ENCODE measurements at regions not wholly inside any gene's neighbourhood (a gene's known extent, or its start where the extent isn't known, plus 50 kb on each side); places are given as distances from the start of the nearest gene placed in this dataset.

- DNase-seq, result peak in 1 of 5 donors; percentile 43
- intact Hi-C loops (cut with DNase I), result no loop called here
These were observed 348.7 kb downstream of the NPHP4 start for GRCh38 chr1:5643360-5644107.

GRCh38 chr1:5640845-5641244 lies 351.4 kb downstream of the NPHP4 start:
- no peak for FAIRE-seq
- Histone ChIP-seq H3K9ac (ENCODE audit: low read length in 3 of 3) (no peak overlapping the region), H3K27me3 (ENCODE audit: control insufficient read depth, insufficient read depth, low read length) (no peaks in the 10 kb centered on the region), H3K27ac (ENCODE audit: low read depth in 2 of 2, low read length in 2 of 2) (no peak overlapping the region), H3K4me1 (ENCODE audit: control insufficient read depth in 2 of 3, insufficient read depth in 2 of 3, low read depth in 1 of 3, low read length in 3 of 3) (no peaks in the 10 kb centered on the region), H3K9me3 (ENCODE audit: control insufficient read depth in 2 of 3, insufficient read depth in 1 of 3, low read length in 3 of 3) (no peaks in the 10 kb centered on the region), H3K36me3 (ENCODE audit: control insufficient read depth in 2 of 3, insufficient read depth in 3 of 3, low read length in 3 of 3) (no peaks in the 10 kb centered on the region), H3K4me3 (ENCODE audit: low read length in 3 of 3) (no peak overlapping the region)
- intact Hi-C loops (cut with DNase I), result no loop called here
- TF ChIP-seq, protein P1, sequence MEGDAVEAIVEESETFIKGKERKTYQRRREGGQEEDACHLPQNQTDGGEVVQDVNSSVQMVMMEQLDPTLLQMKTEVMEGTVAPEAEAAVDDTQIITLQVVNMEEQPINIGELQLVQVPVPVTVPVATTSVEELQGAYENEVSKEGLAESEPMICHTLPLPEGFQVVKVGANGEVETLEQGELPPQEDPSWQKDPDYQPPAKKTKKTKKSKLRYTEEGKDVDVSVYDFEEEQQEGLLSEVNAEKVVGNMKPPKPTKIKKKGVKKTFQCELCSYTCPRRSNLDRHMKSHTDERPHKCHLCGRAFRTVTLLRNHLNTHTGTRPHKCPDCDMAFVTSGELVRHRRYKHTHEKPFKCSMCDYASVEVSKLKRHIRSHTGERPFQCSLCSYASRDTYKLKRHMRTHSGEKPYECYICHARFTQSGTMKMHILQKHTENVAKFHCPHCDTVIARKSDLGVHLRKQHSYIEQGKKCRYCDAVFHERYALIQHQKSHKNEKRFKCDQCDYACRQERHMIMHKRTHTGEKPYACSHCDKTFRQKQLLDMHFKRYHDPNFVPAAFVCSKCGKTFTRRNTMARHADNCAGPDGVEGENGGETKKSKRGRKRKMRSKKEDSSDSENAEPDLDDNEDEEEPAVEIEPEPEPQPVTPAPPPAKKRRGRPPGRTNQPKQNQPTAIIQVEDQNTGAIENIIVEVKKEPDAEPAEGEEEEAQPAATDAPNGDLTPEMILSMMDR (IDR thresholded peaks at IDR 0.05; ENCODE audit: borderline replicate concordance, extremely low read depth, insufficient read depth), result no peak
- DNase-seq, result peak in 1 of 5 donors; percentile 11

More at GRCh38 chr1:5643360-5644107, 348.7 kb downstream of the NPHP4 start:
- TF ChIP-seq, protein P1 (IDR thresholded peaks at IDR 0.05; ENCODE audit: borderline replicate concordance, extremely low read depth, insufficient read depth), result no peak
- H3K9ac ChIP-seq (ENCODE audit: low read length in 3 of 3), result no peak overlapping the region
- no peaks in the 10 kb centered on the region for H3K4me1 ChIP-seq (ENCODE audit: control insufficient read depth in 2 of 3, insufficient read depth in 2 of 3, low read depth in 1 of 3, low read length in 3 of 3)
- no peaks in the 10 kb centered on the region for H3K36me3 ChIP-seq (ENCODE audit: control insufficient read depth in 2 of 3, insufficient read depth in 3 of 3, low read length in 3 of 3)
- FAIRE-seq, result no peak
- no peak overlapping the region for H3K4me3 ChIP-seq (ENCODE audit: low read length in 3 of 3)
- H3K27me3 ChIP-seq (ENCODE audit: control insufficient read depth, insufficient read depth, low read length), result no peaks in the 10 kb centered on the region
- no peak overlapping the region for H3K27ac ChIP-seq (ENCODE audit: low read depth in 2 of 2, low read length in 2 of 2)
- H3K9me3 ChIP-seq (ENCODE audit: control insufficient read depth in 2 of 3, insufficient read depth in 1 of 3, low read length in 3 of 3), result no peaks in the 10 kb centered on the region

DNA sequence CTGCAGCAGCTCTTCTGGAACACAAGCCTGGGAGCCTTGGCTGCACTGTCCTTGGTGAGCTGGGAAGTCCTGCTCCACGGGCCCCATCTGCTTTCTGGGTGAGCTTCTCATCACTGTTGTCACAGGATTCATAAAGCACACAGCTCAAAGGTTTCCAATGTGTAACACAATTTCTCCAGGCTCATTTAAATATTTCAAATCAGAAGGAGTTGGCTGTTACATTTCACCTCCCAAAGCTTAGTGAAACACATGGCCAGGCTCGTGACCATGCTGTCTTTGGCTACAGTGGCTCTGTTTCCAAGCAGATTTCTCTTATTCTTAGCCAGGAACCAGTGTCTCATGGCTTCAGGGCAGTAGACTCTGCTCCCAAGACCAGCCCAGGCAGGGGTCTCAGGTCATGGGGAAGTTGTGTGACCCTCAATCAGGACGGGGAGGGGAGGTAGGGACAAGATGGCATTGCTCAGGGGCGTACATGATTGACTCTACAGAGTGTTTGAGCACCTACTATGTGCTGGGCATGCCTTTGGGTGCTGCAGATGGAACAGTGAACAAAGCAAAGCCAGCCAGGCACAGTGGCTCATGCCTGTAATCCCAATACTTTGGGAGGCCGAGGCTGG lies 353.0 kb downstream of the NPHP4 start:
- H3K9me3 ChIP-seq (ENCODE audit: control insufficient read depth in 2 of 3, insufficient read depth in 1 of 3, low read length in 3 of 3), result no peaks in the 10 kb centered on the region
- DNase-seq (peak in 1 of 5 donors; percentile 9), FAIRE-seq (no peak)
- no peaks in the 10 kb centered on the region for H3K4me1 ChIP-seq (ENCODE audit: control insufficient read depth in 2 of 3, insufficient read depth in 2 of 3, low read depth in 1 of 3, low read length in 3 of 3)
- TF ChIP-seq, protein P1 (IDR thresholded peaks at IDR 0.05; ENCODE audit: borderline replicate concordance, extremely low read depth, insufficient read depth), result no peak
- no peaks in the 10 kb centered on the region for H3K36me3 ChIP-seq (ENCODE audit: control insufficient read depth in 2 of 3, insufficient read depth in 3 of 3, low read length in 3 of 3)
- intact Hi-C loops (cut with DNase I), result no loop called here
- H3K27me3 ChIP-seq (ENCODE audit: control insufficient read depth, insufficient read depth, low read length), result no peaks in the 10 kb centered on the region
- no peak overlapping the region for H3K4me3 ChIP-seq (ENCODE audit: low read length in 3 of 3)
- H3K27ac ChIP-seq (ENCODE audit: low read depth in 2 of 2, low read length in 2 of 2), result no peak overlapping the region
- no peak overlapping the region for H3K9ac ChIP-seq (ENCODE audit: low read length in 3 of 3)
